ENCODE measurements at regions not wholly inside any gene's neighbourhood (a gene's known extent, or its start where the extent isn't known, plus 50 kb on each side); places are given as distances from the start of the nearest gene placed in this dataset.

- no peaks in the 10 kb centered on the region for H3K36me3 ChIP-seq
- no peak overlapping the region for H3K27ac ChIP-seq
- WGBS (ENCODE audit: insufficient coverage, low coverage, low lambda C conversion rate, missing lambda C conversion rate): 38% methylated on average over 1 of the region's 1 CpG
- no peak overlapping the region for H3K4me3 ChIP-seq
- H3K27me3 ChIP-seq: no peaks in the 10 kb centered on the region
- H3K4me1 ChIP-seq: no peaks in the 10 kb centered on the region
- DNase-seq (no peak), ATAC-seq (no peak)
- no peaks in the 10 kb centered on the region for H3K9me3 ChIP-seq
- intact Hi-C loops (cut with DNase I): no loop called here
- TF ChIP-seq POLR2A (IDR thresholded peaks at IDR 0.05): no peak
- TF ChIP-seq CTCF (IDR thresholded peaks at IDR 0.05): no peak
Measured at GRCh38 chr5:120761986-120762385, 297.9 kb downstream of the PRR16 start.

DNA sequence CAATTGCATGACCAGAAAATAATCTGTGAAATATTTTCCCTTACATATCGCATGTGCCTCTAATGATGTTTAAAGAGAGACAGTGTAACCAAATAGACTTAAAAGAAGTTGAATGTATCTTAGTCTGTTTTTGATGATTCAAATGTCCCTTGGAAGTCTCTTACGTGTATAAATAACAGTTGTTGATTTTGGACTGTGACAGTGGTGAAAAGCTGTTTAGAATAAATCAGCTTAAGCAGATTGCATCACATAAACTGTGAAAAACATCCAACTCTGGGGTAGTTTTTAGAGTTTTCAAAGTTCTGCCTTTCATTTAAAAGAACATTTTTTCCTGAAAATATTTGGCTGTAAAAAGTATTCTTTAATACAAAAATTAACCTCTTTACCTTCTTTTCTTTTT is 301.1 kb downstream of the PRR16 start:
- WGBS (ENCODE audit: insufficient coverage, low coverage, low lambda C conversion rate, missing lambda C conversion rate): 32% methylated on average over 2 of the region's 2 CpGs

GRCh38 chr5:120767178-120767820 is 303.2 kb downstream of the PRR16 start:
- DNase-seq (no peak), ATAC-seq (no peak)
- Histone ChIP-seq H3K4me1 (no peaks in the 10 kb centered on the region), H3K4me3 (no peak overlapping the region), H3K36me3 (no peaks in the 10 kb centered on the region), H3K27ac (no peak overlapping the region), H3K27me3 (no peaks in the 10 kb centered on the region), H3K9me3 (no peaks in the 10 kb centered on the region)
- no peak for TF ChIP-seq CTCF (IDR thresholded peaks at IDR 0.05)
- TF ChIP-seq POLR2A (IDR thresholded peaks at IDR 0.05): no peak
- intact Hi-C loops (cut with DNase I): no loop called here
- 43% methylated on average over 1 of the region's 1 CpG for WGBS (ENCODE audit: insufficient coverage, low coverage, low lambda C conversion rate, missing lambda C conversion rate)

More for the DNA sequence above, 301.1 kb downstream of the PRR16 start:
- no peaks in the 10 kb centered on the region for H3K4me1 ChIP-seq
- H3K36me3 ChIP-seq: no peaks in the 10 kb centered on the region
- no peak overlapping the region for H3K27ac ChIP-seq
- no peaks in the 10 kb centered on the region for H3K9me3 ChIP-seq
- DNase-seq (no peak), ATAC-seq (no peak)
- H3K27me3 ChIP-seq: no peaks in the 10 kb centered on the region
- intact Hi-C loops (cut with DNase I): no loop called here
- no peak overlapping the region for H3K4me3 ChIP-seq
- TF ChIP-seq CTCF (IDR thresholded peaks at IDR 0.05) (no peak), POLR2A (IDR thresholded peaks at IDR 0.05) (no peak)

DNA sequence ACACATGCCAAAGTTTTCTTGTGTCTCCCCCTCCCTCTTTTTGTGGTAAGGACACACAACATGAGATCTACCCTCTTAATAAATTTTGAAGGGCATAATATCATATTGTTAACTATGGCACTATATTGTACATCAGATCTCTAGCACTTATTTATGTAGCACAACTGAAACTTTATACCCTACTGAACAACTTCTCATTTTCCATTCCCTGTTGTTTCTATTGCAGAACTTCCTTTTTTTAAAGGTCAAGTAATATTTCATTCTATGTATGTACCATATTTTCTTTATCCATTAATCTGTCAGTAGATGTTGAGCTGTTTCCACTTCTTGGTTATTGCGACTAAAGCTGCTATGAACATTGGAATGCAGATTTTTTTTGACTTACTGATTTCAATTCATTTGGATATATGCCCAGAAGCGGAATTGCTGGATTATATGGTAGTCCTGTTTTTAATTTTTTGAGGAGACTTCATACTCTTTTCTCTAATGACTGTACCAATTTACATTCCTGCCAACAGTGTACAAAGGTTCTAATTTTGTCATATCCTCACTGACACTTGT is 305.3 kb downstream of the PRR16 start:
- Histone ChIP-seq H3K27me3 (no peaks in the 10 kb centered on the region), H3K4me3 (no peak overlapping the region), H3K36me3 (no peaks in the 10 kb centered on the region), H3K9me3 (no peaks in the 10 kb centered on the region), H3K27ac (no peak overlapping the region), H3K4me1 (no peaks in the 10 kb centered on the region)
- intact Hi-C loops (cut with DNase I): no loop called here
- ATAC-seq: no peak
- no peak for DNase-seq
- no peak for TF ChIP-seq CTCF (IDR thresholded peaks at IDR 0.05)
- WGBS (ENCODE audit: insufficient coverage, low coverage, low lambda C conversion rate, missing lambda C conversion rate): 21% methylated on average over 2 of the region's 2 CpGs
